ENCODE measurements at regions not wholly inside any gene's neighbourhood (a gene's known extent, or its start where the extent isn't known, plus 50 kb on each side); places are given as distances from the start of the nearest gene placed in this dataset.

DNA sequence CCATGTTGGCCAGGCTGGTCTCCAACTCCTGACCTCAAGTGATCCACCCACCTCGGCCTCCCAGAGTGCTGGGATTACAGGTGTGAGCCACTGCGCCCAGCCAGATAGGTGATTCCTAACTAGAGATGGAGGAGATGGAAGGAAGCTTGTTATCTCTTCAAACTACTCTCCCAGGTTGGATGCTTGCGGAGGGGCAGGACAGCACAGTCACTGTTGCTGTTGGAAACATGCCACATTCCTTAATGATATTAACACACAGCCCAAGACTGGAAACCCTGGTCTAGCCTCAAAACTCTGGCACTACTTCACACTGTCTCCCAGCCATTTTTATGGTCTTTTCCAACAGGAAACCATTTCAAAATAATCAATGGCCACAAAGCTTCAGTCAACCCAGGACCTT, 468.8 kb upstream of the NRP1 start:
- H2AFZ ChIP-seq (ENCODE audit: insufficient read depth, low read length, poor library complexity): no peak overlapping the region
- no peak overlapping the region for H4K91ac ChIP-seq (ENCODE audit: low read depth, low read length)
- H2AK5ac ChIP-seq (ENCODE audit: low read length): no peak overlapping the region
- no peak overlapping the region for H3K27ac ChIP-seq (ENCODE audit: low read depth, low read length)
- no peaks in the 10 kb centered on the region for H3K27me3 ChIP-seq (ENCODE audit: insufficient read depth, low read length)
- WGBS (ENCODE audit: extremely low coverage, insufficient coverage, insufficient read length): no CpG with 5 or more reads among the region's 3 CpGs
- no peak overlapping the region for H3K4ac ChIP-seq (ENCODE audit: low read depth, low read length)
- peak; percentile 11 to 50 for DNase-seq
- no peak overlapping the region for H2BK120ac ChIP-seq (ENCODE audit: insufficient read depth, low read length, poor library complexity)
- H3K36me3 ChIP-seq (ENCODE audit: control insufficient read depth in 1 of 2, insufficient read depth in 2 of 2, low read length in 2 of 2): no peaks in the 10 kb centered on the region
- no peak overlapping the region for H3K4me2 ChIP-seq (ENCODE audit: low read length)
- H3K79me2 ChIP-seq (ENCODE audit: control insufficient read depth, insufficient read depth, low read length, poor library complexity): no peaks in the 10 kb centered on the region
- no peak overlapping the region for H3K9ac ChIP-seq (ENCODE audit: low read length)
- no peak overlapping the region for H4K12ac ChIP-seq (ENCODE audit: low read depth, low read length)
- no peak overlapping the region for H4K8ac ChIP-seq (ENCODE audit: low read depth, low read length)
- H3K18ac ChIP-seq (ENCODE audit: low read length): no peak overlapping the region
- H3K79me1 ChIP-seq (ENCODE audit: low read length): peaks cover 5% of the 10 kb centered on the region
- no peak overlapping the region for H3K23ac ChIP-seq (ENCODE audit: low read length)
- H3K9me3 ChIP-seq (ENCODE audit: insufficient read depth, low read depth, low read length): no peaks in the 10 kb centered on the region
- no peak overlapping the region for H2BK5ac ChIP-seq (ENCODE audit: low read depth, low read length, poor library complexity)
- H3K14ac ChIP-seq (ENCODE audit: low read length): no peak overlapping the region
- H3K4me1 ChIP-seq (ENCODE audit: control insufficient read depth in 1 of 2, insufficient read depth in 2 of 2, low read length in 2 of 2): peaks cover 4 to 6% of the 10 kb centered on the region in 2 experiments
- no peak overlapping the region for H2BK12ac ChIP-seq (ENCODE audit: low read length)
- no peak overlapping the region for H3K4me3 ChIP-seq (ENCODE audit: low read depth, low read length)

DNA sequence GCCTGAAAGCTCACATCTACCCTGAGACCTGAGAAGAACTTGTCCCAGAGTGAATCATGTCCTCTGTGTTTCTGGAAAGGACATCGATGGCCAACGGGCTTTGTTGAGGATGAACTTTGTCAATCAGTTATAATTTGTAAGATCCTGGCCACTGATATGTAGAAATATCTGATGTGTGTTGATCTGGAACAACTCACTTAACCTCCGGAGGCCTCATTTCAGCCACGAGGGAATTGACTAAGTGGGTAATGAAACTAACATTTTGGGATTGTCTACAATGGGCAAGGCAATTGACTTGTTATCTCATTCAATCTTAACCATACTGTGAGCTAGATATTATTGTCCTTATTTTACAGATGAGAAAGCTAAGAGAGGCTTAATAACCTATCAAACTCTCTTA, 468.1 kb upstream of the NRP1 start:
- Histone ChIP-seq H4K8ac (ENCODE audit: low read depth, low read length) (no peak overlapping the region), H2BK120ac (ENCODE audit: insufficient read depth, low read length, poor library complexity) (no peak overlapping the region), H3K9ac (ENCODE audit: low read length) (no peak overlapping the region), H3K18ac (ENCODE audit: low read length) (no peak overlapping the region), H3K27me3 (ENCODE audit: insufficient read depth, low read length) (no peaks in the 10 kb centered on the region), H2AK5ac (ENCODE audit: low read length) (no peak overlapping the region), H3K4ac (ENCODE audit: low read depth, low read length) (no peak overlapping the region), H3K9me3 (ENCODE audit: insufficient read depth, low read depth, low read length) (no peaks in the 10 kb centered on the region), H3K36me3 (ENCODE audit: control insufficient read depth in 1 of 2, insufficient read depth in 2 of 2, low read length in 2 of 2) (no peaks in the 10 kb centered on the region), H3K23ac (ENCODE audit: low read length) (no peak overlapping the region), H4K12ac (ENCODE audit: low read depth, low read length) (no peak overlapping the region), H2BK5ac (ENCODE audit: low read depth, low read length, poor library complexity) (no peak overlapping the region), H3K4me2 (ENCODE audit: low read length) (no peak overlapping the region), H3K4me1 (ENCODE audit: control insufficient read depth in 1 of 2, insufficient read depth in 2 of 2, low read length in 2 of 2) (peaks cover 4 to 6% of the 10 kb centered on the region in 2 experiments), H3K14ac (ENCODE audit: low read length) (no peak overlapping the region), H2BK12ac (ENCODE audit: low read length) (no peak overlapping the region), H2AFZ (ENCODE audit: insufficient read depth, low read length, poor library complexity) (no peak overlapping the region), H3K79me2 (ENCODE audit: control insufficient read depth, insufficient read depth, low read length, poor library complexity) (no peaks in the 10 kb centered on the region), H3K79me1 (ENCODE audit: low read length) (peaks cover 5% of the 10 kb centered on the region), H3K4me3 (ENCODE audit: low read depth, low read length) (no peak overlapping the region), H4K91ac (ENCODE audit: low read depth, low read length) (no peak overlapping the region), H3K27ac (ENCODE audit: low read depth, low read length) (no peak overlapping the region)
- DNase-seq: no peak
- no CpG with 5 or more reads among the region's 4 CpGs for WGBS (ENCODE audit: extremely low coverage, insufficient coverage, insufficient read length)

DNA sequence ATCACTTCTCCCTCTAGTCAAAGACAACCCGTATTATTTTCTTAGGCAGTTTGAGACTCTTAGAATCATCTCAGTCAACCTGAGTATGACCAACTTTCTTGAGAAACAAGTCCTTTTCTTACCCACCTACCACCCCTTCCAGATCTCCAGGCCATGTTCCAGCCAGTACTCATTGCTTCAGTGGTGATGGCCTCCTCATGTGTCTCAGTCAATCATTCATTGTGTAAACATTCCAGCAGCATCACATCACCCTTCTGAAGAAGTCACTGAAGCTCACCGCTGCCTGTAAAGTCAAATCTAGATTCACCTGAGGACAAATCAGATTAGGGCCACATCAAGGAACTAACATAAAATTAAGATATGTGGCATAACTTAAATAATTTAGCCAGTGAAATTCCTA, 467.2 kb upstream of the NRP1 start:
- DNase-seq: peak; percentile 56 to 71
- H3K9me3 ChIP-seq (ENCODE audit: insufficient read depth, low read depth, low read length): no peaks in the 10 kb centered on the region
- no peaks in the 10 kb centered on the region for H3K36me3 ChIP-seq (ENCODE audit: control insufficient read depth in 1 of 2, insufficient read depth in 2 of 2, low read length in 2 of 2)
- H3K4me3 ChIP-seq (ENCODE audit: low read depth, low read length): no peak overlapping the region
- no peak overlapping the region for H3K4ac ChIP-seq (ENCODE audit: low read depth, low read length)
- no peak overlapping the region for H2BK5ac ChIP-seq (ENCODE audit: low read depth, low read length, poor library complexity)
- no peak overlapping the region for H3K9ac ChIP-seq (ENCODE audit: low read length)
- WGBS (ENCODE audit: extremely low coverage, insufficient coverage, insufficient read length): no CpG with 5 or more reads among the region's 2 CpGs
- H3K79me2 ChIP-seq (ENCODE audit: control insufficient read depth, insufficient read depth, low read length, poor library complexity): no peaks in the 10 kb centered on the region
- no peak overlapping the region for H4K91ac ChIP-seq (ENCODE audit: low read depth, low read length)
- H3K18ac ChIP-seq (ENCODE audit: low read length): no peak overlapping the region
- H3K23ac ChIP-seq (ENCODE audit: low read length): no peak overlapping the region
- H2BK120ac ChIP-seq (ENCODE audit: insufficient read depth, low read length, poor library complexity): no peak overlapping the region
- peaks cover 5% of the 10 kb centered on the region for H3K79me1 ChIP-seq (ENCODE audit: low read length)
- H3K27me3 ChIP-seq (ENCODE audit: insufficient read depth, low read length): no peaks in the 10 kb centered on the region
- no peak overlapping the region for H3K27ac ChIP-seq (ENCODE audit: low read depth, low read length)
- H4K12ac ChIP-seq (ENCODE audit: low read depth, low read length): no peak overlapping the region
- H4K8ac ChIP-seq (ENCODE audit: low read depth, low read length): no peak overlapping the region
- H2AFZ ChIP-seq (ENCODE audit: insufficient read depth, low read length, poor library complexity): no peak overlapping the region
- no peak overlapping the region for H2AK5ac ChIP-seq (ENCODE audit: low read length)
- no peak overlapping the region for H3K14ac ChIP-seq (ENCODE audit: low read length)
- peaks cover 4 to 6% of the 10 kb centered on the region in 2 experiments for H3K4me1 ChIP-seq (ENCODE audit: control insufficient read depth in 1 of 2, insufficient read depth in 2 of 2, low read length in 2 of 2)
- H2BK12ac ChIP-seq (ENCODE audit: low read length): no peak overlapping the region
- no peak overlapping the region for H3K4me2 ChIP-seq (ENCODE audit: low read length)

DNA sequence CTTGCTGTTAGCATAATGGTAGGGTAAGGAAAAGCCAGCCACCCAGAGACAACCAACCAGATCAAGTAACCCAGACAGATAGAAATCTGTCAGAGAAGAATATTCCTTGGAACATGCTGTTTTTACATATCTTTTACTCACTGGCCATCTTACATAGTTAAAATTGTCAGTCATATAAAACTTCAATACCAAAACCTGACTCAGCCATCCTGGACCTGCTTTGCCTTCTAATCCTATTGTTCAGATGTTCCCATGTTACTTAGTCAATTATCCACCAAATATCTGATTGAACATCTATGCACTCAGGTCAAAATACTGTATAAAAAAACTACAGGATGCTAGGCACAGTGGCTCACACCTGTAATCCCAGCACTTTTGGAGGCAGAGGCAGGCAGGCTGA, 466.5 kb upstream of the NRP1 start:
- H3K14ac ChIP-seq (ENCODE audit: low read length): no peak overlapping the region
- no peak overlapping the region for H3K18ac ChIP-seq (ENCODE audit: low read length)
- H3K4me3 ChIP-seq (ENCODE audit: low read depth, low read length): no peak overlapping the region
- H3K4ac ChIP-seq (ENCODE audit: low read depth, low read length): no peak overlapping the region
- H2AFZ ChIP-seq (ENCODE audit: insufficient read depth, low read length, poor library complexity): no peak overlapping the region
- H3K9ac ChIP-seq (ENCODE audit: low read length): no peak overlapping the region
- H3K79me2 ChIP-seq (ENCODE audit: control insufficient read depth, insufficient read depth, low read length, poor library complexity): no peaks in the 10 kb centered on the region
- no peaks in the 10 kb centered on the region for H3K9me3 ChIP-seq (ENCODE audit: insufficient read depth, low read depth, low read length)
- no peak for DNase-seq
- H4K8ac ChIP-seq (ENCODE audit: low read depth, low read length): no peak overlapping the region
- H3K27me3 ChIP-seq (ENCODE audit: insufficient read depth, low read length): no peaks in the 10 kb centered on the region
- H3K4me1 ChIP-seq (ENCODE audit: control insufficient read depth in 1 of 2, insufficient read depth in 2 of 2, low read length in 2 of 2): peaks cover 4 to 6% of the 10 kb centered on the region in 2 experiments
- H4K91ac ChIP-seq (ENCODE audit: low read depth, low read length): no peak overlapping the region
- H3K79me1 ChIP-seq (ENCODE audit: low read length): peaks cover 5% of the 10 kb centered on the region
- no peak overlapping the region for H2BK120ac ChIP-seq (ENCODE audit: insufficient read depth, low read length, poor library complexity)
- H2BK5ac ChIP-seq (ENCODE audit: low read depth, low read length, poor library complexity): no peak overlapping the region
- peak overlapping the region; percentile 3 for H2BK12ac ChIP-seq (ENCODE audit: low read length)
- H3K23ac ChIP-seq (ENCODE audit: low read length): no peak overlapping the region
- H3K4me2 ChIP-seq (ENCODE audit: low read length): no peak overlapping the region
- H4K12ac ChIP-seq (ENCODE audit: low read depth, low read length): no peak overlapping the region
- no peaks in the 10 kb centered on the region for H3K36me3 ChIP-seq (ENCODE audit: control insufficient read depth in 1 of 2, insufficient read depth in 2 of 2, low read length in 2 of 2)
- no peak overlapping the region for H2AK5ac ChIP-seq (ENCODE audit: low read length)
- H3K27ac ChIP-seq (ENCODE audit: low read depth, low read length): no peak overlapping the region

All from trophoblast cell (in vitro differentiated cells and primary cell).